K562 (cell line): ENCODE measurements at regions not wholly inside any gene's neighbourhood (a gene's known extent, or its start where the extent isn't known, plus 50 kb on each side); places are given as distances from the start of the nearest gene placed in this dataset.

ENCODE experiments used
- ATF7 ChIP-seq: fragments of 450-650 bp; IDR thresholded peaks from 2 replicates; pipeline ENCODE4 v1.7.1; 2014; ENCODE audit warnings: mild to moderate bottlenecking, moderate library complexity
- BACH1 ChIP-seq: fragments of 200-800 bp; sonication (Bioruptor generic); IDR thresholded peaks from 2 replicates; pipeline ENCODE4 v1.6.1; 2016; ENCODE audit warnings: missing genetic modification characterization, missing compliant biosample characterization
- CEBPG ChIP-seq, 3 experiments: fragments of 200-800 bp in 1 of 3; sonication (Bioruptor generic) in 1 of 3; sonication (generic) in 1 of 3; formaldehyde crosslinking in 1 of 3; IDR thresholded peaks in 2 of 3; conservative IDR thresholded peaks in 1 of 3; 2 replicates each; pipeline versions ENCODE4 v1.6.1 to v1.8.0; 2016 to 2022; ENCODE audit warnings: missing compliant biosample characterization in 2 of 3, missing genetic modification characterization in 2 of 3, mild to moderate bottlenecking in 1 of 3, missing genetic modification reagents in 1 of 3
- CUX1 ChIP-seq: fragments of 200-800 bp; sonication (Bioruptor generic); IDR thresholded peaks from 2 replicates; pipeline ENCODE4 v1.6.1; 2016; ENCODE audit warnings: missing genetic modification characterization, missing compliant biosample characterization
- FOXP4 ChIP-seq: sonication (generic); formaldehyde crosslinking; IDR thresholded peaks from 2 replicates; pipeline ENCODE4 v1.8.0; 2022; ENCODE audit warnings: mild to moderate bottlenecking, missing genetic modification reagents, borderline replicate concordance
- HNRNPLL ChIP-seq: fragments of 200-400 bp; formaldehyde crosslinking; IDR thresholded peaks from 2 replicates; pipeline ENCODE4 v1.6.1; 2017; ENCODE audit warnings: low read length, low read depth, mild to moderate bottlenecking; ENCODE audit not compliant: poor library complexity, severe bottlenecking
- MCM7 ChIP-seq, 2 experiments: fragments of 450-650 bp; IDR thresholded peaks; 2 replicates each; pipeline ENCODE4 v1.6.1; 2016 to 2018
- NEUROD1 ChIP-seq: fragments of 150-350 bp; IDR thresholded peaks from 2 replicates; pipeline ENCODE4 v1.6.1; 2014; ENCODE audit warnings: borderline replicate concordance, low read length, low read depth; ENCODE audit not compliant: partially characterized antibody
- NR3C1 ChIP-seq: sonication (generic); formaldehyde crosslinking; IDR thresholded peaks from 2 replicates; pipeline ENCODE4 v1.8.1; 2022; ENCODE audit warnings: missing genetic modification reagents
- PRPF4 ChIP-seq: fragments of 200-400 bp; formaldehyde crosslinking; IDR thresholded peaks from one replicate; pipeline ENCODE4 v1.6.1; 2017; ENCODE audit warnings: low read length, low read depth, mild to moderate bottlenecking; ENCODE audit not compliant: insufficient read depth, poor library complexity, severe bottlenecking
- SRSF1 ChIP-seq: fragments of 200-400 bp; formaldehyde crosslinking; IDR thresholded peaks from 2 replicates; pipeline ENCODE4 v1.6.1; 2017; ENCODE audit warnings: mild to moderate bottlenecking, low read depth, low read length, moderate library complexity
- ZBTB43 ChIP-seq: sonication (generic); formaldehyde crosslinking; IDR thresholded peaks from 2 replicates; pipeline ENCODE4 v1.8.0; 2023; ENCODE audit warnings: mild to moderate bottlenecking, missing genetic modification reagents
- ZBTB7A ChIP-seq: IDR thresholded peaks from 2 replicates; pipeline ENCODE4 v1.6.1; 2011; ENCODE audit warnings: low read depth, mild to moderate bottlenecking, low read length, moderate library complexity, borderline replicate concordance; ENCODE audit not compliant: control insufficient read depth
- ZNF134 ChIP-seq: fragments of 250-450 bp; sonication (Bioruptor Pico); conservative IDR thresholded peaks from 2 replicates; pipeline ENCODE4 v1.4.0; 2020

- TF ChIP-seq FOXP4 = peak; percentile 61; the same call in 1 of the 2 replicates
- TF ChIP-seq CUX1 (CRISPR knock-in tag) = peak; percentile 90; the same call in 1 of the 2 replicates
- TF ChIP-seq BACH1 = no peak
- no peak for TF ChIP-seq PRPF4
- no peak for TF ChIP-seq ATF7
- no peak for TF ChIP-seq NEUROD1
- TF ChIP-seq SRSF1 = no peak
- TF ChIP-seq ZBTB7A = no peak
- TF ChIP-seq NR3C1 (CRISPR knock-in tag) = no peak
- no peak for TF ChIP-seq ZNF134 (CRISPR knock-in tag)
- peak in 1 of 2 experiments; percentile 74; a peak in 1 of 4 replicates for TF ChIP-seq MCM7 (IDR thresholded peaks at IDR 0.05)
- no peak for TF ChIP-seq HNRNPLL
- peak; percentile 33; the same call in 1 of the 2 replicates for TF ChIP-seq ZBTB43 (CRISPR knock-in tag)
- no peak for TF ChIP-seq CEBPG (CRISPR knock-in tag; IDR thresholded peaks at IDR 0.05)
- TF ChIP-seq CEBPG (tag; conservative IDR thresholded peaks at IDR 0.05 in 1 of 2, IDR thresholded peaks at IDR 0.05 in 1 of 2) = peak; percentile 21 to 64; a peak in 1 of 4 replicates
These were observed 84.2 kb downstream of the DAPL1 start (continued) for GRCh38 chr2:158879229-158879903.
